SIG-M5 treated with dmso at 0.1 percent for 504 hours (cell line): ENCODE measurements at regions not wholly inside any gene's neighbourhood (a gene's known extent, or its start where the extent isn't known, plus 50 kb on each side); places are given as distances from the start of the nearest gene placed in this dataset.

Source experiments
- DNase-seq: peaks from one replicate; lab custom pipeline; 2025; ENCODE audit not compliant: unreplicated experiment; lab: John Stamatoyannopoulos, UW

DNA sequence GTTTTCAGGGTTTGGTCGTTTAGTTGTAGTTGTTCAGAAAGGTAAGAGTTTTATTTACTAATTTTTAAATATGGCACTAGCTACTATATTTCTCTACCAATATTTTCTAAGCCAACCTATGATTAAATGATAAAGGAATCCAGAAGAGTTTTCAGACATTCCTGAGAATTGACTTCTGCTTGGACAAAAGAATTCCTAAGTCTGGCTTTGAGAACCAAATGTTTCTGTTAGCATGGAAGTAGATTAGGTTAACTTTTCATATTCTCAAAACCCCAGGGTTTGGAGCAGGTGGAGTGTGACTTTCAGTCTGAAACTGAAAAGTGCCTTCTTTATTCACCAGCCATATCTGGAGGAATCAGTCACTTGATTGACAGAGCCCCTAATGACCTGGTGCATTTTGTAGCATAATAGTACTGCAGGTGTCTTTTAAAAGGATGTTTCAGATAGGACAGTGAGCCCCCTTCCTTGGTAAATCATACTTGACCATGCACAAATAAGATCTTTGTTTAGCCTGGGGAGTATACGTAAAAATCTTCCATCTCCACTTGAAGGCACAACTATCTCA lies 457.0 kb upstream of the ZNF462 start:
- DNase-seq = no peak

DNA sequence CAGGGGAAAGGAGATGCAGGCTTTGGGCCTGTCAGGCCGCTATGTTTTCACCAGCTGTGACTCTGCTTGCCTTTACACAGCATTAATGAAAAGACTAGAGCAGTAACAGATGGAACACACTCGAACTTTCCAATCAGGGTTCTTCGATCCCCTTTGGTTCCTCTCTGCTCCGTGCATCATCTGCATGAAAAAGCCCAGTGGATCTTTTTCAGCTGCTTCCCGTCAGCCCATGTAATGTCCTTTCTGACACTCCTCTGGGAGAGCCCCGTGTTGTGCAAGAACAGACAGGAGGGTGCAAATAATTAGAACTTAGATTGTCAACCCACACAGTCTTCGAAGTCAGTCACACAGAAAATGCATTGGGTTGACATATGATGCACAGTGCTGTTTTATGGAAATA lies 448.9 kb upstream of the ZNF462 start:
- DNase-seq = no peak

DNA sequence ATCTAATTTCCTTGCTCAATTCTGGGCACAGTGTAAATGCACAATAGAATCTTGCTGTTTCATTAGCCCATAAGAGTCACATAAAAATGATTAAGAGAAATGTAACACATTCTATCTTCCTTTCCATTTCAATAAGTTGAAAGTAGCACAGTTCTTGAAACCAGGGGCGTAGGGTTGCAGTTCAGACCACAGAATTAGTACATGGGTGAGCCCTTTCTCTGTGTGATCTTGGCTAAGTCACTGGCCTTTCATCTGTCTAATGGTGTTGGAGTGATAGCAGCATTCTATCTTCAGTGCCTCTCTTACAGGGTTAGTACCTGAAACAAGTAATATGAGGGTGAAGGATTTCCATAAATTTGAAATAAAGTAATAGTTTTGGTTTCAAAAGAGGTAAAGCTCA lies 445.3 kb upstream of the ZNF462 start:
- DNase-seq = no peak

DNA sequence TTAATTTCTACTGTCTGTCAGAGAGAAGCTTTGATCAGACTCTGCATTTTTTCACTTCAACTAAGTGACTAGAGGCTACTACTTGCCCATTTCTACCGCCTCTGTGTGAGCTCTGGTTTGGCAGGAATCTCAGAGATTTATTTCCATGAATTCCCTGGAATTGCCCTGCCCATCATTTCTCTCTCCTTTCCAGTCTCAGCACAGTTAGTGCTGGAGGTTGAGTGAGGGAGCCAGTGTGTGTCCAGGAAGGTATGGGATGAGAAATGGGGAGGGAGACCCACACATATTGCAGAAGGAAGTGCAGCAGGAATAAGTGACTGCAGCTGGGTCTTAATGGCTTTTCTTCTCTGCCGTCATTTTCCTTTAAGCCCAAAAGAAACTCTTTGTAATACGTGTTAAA lies 443.1 kb upstream of the ZNF462 start:
- DNase-seq = no peak

DNA sequence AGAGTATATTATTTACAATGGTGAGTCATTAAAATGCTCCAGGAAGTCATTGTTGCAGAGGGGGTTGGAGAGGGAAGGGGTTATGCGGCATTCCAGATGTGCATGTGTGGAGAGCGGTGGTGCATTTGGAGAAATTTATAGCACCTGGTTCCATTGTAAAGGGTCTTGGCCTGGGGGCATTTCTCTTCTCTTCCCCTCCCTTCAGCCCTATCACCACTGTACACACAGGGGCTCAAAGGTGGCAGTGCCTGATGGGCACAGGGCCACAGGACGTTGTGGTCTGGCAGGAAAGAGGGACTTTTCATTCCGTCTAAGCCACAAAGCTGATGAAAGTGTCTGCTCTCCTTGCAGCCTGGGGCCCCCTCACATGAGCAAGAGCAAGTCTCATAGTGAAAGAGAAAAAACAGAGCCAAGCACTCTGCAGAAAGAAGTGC lies 442.4 kb upstream of the ZNF462 start:
- DNase-seq = no peak

DNA sequence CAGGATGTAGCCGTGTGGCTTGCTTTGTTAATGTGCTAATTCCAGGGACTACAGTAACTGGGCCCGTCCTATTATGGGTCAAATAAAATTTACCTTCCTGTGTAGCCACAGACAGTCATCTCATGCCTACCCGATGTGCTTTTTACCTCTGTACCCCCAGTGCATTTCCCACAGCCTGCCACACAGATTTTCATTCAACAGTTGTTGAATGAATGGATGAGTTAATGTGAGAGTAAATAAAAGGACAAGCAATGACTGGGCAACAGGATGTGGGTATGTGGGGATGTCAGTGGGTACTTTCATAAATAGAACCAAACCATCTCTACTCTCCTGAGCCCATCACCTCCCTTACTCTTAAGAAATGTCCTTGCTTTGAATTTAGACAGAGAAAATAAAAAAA lies 441.2 kb upstream of the ZNF462 start:
- DNase-seq = no peak

DNA sequence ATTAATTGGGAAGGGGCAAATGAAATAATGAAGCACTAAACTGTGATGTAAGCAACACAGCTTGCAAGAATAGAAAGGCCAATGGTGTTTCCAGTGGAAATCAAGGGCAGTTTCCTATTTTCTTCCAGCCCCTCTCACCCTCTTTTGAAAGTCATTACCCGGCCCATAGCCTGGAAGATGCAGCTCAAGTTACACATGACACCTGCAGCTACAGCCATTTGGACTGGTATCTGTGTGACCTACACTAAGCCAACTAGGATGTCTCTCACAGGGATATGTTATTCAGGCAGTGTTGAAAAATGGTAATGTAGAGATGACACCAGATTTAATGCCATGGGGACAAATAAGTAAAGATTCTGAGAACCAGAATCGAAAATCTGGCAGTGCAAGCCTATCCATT lies 439.4 kb upstream of the ZNF462 start:
- no peak for DNase-seq

DNA sequence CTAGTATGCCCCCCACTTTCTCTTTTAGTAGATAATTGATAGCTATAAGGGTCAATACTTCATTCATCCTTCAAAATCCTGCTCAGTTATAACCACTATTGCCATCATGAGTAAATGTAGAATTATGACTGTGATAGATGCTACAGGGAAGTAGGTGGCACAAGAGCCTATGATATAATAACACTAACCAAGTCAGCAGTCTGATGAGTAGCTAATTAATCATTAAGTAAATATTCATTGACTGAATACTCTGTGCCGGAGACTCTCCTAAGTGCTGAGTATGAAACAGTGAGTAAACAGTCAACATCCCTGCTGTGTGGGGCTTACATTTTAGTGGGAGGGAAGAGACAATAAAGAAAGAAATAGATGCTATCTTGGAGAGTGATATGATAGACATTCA lies 430.3 kb upstream of the ZNF462 start:
- DNase-seq = no peak

DNA sequence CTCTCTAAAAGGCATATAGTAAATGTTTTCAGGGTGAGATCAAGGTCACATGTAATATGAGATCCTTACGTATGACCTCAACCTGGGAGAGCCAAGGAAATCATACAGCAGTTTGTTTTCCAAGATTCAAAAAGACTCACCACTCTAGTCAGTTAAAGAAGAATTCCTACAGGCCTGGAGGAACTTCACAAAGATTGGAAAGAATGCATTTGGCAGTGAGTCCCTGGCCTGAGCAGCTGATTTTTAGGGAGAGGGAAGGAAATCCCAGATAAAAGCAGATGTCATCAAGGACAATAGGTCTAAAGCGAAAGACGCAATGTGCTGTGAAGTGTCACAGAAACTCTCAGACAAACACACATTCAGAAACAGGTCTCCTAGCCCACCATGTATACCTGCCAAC lies 424.0 kb upstream of the ZNF462 start:
- no peak for DNase-seq

DNA sequence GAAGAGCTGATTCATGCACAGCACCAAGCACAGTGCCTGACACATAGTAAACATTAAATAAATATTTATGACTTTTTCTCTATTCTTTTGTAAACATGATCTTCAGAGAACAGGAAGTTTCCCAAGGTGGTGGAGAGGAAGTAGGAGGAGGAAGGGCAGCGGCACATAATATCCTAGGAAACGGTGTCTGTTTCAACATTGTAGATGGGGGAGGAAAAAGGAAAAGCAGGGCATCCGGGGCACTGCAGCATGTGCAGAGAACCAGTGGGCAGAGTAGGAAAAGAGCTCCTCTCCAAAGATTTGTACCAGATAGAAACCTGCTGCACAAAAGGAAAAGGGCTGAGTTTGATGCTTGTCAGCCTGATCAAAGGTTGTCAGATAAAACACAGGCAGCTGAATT lies 421.7 kb upstream of the ZNF462 start:
- DNase-seq = no peak

DNA sequence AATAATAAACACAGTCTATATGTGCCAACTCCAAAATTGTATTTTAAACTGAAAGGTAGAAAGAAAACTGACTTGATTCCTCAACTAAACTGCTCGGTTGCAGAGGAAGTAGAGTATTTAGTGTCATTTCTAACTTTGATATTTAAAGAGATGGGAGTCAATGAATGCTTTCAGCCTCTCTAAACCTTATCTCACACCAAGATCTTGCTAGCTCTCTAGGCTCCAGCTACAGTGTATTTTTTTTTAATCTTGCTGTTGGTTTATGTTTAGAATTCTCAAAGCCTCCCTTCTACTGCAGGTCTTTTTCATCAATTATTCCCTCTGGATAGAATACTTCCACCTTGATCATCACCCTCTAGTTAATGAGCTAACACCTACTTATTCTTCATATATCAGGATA lies 419.4 kb upstream of the ZNF462 start:
- no peak for DNase-seq

DNA sequence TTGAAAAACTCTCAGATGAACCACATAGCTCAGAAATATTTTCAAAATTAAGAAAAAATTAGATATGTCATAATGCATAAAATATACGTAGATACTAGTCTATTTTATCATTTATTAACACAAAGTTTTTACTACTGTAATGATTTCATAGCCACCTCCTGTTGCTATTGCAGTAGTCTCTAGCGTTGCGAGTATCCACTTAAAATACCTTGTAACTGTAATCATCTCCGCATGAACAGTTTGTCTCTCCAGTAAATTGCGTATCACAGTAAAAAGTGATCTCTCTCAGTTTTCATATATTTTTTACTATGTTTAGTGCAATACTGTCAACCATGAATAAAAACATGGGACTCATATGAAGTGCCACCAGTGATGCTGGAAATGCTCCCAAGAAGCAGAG lies 417.9 kb upstream of the ZNF462 start:
- DNase-seq = no peak

DNA sequence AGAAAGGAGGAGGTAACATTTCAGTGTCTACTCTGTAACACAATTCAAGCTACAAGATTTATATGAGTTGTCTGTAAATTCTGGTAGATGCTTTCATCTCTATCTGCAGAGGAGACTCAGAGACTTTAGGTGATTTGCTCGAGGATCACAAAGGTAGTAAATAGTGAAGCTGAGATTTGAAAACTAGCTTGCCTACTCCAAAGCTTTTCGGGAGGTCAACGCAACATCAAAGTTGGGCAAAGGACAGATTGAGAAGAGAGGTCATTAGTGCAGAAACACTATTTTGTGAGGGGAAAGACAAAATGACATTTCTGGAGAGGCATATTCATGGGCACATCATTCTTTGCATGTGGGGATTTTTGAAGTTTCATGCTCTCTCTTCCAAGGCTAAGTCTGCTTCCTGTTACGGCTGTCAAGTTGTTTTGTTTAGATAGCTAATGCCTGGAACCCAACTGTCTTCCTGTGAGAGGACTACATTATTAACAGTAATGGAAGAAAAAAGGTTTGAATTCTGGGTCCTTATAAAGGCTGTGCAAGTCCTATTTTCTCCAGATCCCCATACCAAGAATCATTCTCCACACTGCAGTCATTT lies 413.5 kb upstream of the ZNF462 start:
- DNase-seq = no peak

DNA sequence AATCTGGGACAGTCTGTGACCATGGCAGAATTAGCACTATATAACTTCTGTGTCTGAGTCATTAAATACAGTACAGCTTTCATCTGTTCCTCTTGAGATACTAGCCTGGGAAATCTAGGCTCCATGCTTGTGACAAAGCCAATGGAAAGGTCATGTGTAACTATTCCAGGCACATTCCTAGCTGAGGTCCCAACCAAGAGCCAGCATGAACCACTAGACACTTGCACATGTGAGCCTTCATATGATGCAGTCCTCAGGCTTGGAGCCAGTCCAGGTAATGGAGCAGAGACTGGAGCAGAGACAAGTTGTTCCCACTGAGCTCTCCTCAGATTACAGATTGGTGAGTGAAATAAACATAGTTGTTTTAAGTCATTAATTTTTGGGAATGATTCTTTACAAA lies 412.4 kb upstream of the ZNF462 start:
- DNase-seq = no peak

DNA sequence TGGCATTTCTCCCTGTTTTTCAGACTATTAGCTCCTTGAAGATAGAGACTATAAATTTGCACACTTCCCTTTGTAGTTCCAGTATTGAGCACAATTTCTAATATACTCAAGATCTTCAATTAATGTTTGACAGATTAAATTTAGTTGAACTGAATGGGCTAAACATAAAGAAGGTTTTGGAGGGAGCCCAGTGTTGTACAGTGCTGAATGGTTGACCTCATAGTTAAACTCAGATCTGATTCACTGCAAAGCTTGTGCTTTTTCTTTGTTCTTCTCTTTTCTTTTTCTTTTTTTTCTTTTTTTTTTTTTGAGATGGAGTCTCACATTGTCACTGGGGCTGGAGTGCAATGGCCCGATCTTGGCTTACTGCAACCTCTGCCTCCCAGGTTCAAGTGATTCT lies 411.7 kb upstream of the ZNF462 start:
- DNase-seq = no peak

DNA sequence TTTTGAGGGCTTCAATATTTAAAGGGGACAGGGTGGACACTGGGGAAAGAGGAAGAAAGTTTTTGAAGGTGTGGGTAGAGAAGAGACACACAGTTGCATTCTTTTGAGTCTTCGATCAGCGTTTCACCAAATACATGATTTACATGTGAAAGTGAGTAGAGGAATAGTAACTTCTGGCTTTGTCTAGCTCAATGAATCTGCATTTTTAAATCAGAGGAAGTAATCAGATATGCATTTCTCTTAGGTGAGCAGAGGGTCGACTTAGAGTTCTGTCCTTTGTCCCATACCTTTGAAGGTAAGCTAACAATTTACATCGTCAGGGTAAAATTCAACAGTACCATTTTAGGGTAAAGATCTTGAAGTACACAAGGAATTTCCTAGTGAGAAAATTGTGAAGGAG lies 406.4 kb upstream of the ZNF462 start:
- DNase-seq = no peak

DNA sequence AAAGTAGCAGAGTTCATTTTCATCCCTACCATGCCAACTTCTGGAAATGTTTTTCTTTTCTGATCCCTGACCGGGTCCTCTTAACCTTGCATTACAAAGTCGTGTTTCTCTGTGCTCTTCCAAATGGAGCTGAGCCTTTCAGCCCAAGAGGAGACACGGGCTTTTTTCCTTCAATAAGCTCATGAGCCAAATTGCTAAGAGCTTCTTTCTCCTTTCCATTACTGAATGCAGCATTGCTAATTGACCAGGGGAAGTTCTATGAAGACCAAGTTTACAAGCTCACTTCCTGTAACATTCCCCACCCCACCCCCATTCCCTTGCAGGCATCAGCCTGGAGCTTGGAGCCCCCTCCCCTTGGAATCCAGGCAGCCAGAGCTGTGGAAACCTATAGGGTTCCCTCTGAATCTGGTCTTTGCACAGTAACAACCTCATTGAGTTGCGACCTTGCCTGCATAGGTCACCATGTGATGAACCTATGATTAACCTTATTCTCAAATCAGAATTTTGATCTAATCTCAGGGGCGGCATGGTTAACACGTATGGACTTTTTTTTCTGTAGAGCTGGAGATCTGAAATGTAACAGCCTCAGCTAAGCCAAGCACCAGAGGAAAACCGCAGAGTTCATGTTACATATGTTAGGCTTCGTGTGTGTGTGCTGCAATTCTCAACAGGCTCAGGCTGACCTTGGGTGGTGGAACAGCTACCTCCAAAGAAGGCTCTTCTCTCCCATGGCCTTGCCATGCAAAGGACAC lies 395.7 kb upstream of the ZNF462 start:
- no peak for DNase-seq

DNA sequence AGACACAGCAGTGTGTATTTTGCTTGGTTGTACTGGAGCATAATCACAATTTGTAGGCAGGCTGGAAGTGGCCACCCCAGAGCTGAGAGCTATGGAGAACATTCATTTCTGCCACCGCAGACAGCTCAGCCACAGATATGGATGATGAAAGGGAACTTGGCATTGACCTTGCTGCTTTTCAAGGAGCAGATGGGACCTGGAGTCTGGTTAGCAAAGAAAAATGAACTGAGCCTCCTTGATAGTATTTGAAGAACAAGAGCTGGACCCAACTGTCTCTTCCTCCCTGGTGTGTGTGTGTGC lies 395.2 kb upstream of the ZNF462 start:
- DNase-seq = no peak

DNA sequence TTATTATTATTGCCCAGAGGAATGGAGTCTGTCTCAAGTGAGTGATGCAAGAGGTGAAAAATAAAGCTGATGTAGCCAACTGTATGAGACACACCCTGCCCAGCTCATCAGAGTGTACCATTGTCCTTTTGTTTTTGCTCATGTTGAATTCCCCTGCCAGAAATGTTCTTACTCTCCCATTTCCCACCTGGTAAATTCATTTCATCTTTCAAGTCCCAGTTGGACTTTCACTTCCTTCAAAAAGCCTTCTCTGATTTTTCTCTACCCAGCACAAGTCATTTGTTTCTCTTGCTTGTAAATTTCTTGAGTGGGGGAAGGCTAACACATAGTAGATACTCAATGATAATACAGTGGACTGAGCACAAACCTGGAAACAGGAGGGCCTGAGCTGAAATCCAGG lies 394.5 kb upstream of the ZNF462 start:
- no peak for DNase-seq

DNA sequence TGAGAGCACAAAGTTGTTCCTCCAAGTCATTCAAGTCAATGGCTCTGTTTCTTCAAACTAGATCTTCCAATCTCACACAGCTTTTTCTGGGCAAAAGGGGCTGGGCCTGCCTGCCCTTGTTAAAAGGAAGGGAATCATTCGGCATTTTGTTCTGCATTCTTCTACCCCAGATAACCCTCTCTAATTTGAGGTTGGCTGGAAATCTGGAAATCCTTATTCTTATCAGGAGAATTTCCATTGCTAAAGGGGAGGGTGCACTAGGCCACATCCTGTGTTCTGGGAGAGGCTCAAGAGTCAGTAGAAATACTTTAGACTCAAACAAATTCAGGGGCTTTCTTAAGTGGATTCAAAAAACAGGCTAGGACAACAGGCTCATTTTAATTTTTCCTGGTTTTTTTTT lies 384.7 kb upstream of the ZNF462 start:
- DNase-seq = no peak

DNA sequence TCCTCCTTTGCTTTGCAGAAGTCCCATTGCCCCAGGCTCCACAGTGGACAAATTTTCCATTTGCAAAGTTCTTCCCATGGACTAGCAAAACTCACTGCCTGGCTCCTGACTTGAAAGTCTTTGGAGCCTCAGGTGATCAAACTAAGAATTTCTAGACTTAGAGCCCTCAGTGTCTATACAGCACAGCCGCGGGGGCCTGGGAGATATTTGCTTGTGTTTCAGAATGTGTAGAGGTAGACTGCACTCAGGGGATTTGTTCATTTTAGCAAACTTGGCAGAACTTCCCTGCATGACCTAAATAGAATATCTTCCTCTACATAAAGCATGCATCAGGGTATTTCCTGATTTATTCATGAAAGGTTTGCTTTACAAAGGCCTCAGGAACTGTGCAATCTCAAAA lies 384.2 kb upstream of the ZNF462 start:
- no peak for DNase-seq

DNA sequence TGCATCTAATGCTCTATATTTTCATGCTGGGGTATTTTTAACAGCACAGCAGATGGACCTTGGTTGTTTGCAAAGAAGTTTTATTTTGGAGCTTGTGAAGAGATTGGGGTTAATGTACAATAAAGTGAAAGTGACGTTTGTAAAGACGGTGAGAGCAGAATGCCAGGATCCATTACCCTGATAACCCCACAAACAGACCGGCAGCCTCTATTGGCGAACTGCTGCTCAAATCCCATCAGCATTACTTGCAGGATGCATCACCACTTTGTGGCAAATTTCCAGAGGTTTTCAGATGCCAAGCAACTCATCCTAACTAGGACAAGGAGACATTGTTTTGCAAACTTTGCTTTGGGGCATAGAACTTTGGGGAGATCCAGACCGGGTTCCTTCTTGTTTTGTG lies 383.3 kb upstream of the ZNF462 start:
- DNase-seq = no peak

DNA sequence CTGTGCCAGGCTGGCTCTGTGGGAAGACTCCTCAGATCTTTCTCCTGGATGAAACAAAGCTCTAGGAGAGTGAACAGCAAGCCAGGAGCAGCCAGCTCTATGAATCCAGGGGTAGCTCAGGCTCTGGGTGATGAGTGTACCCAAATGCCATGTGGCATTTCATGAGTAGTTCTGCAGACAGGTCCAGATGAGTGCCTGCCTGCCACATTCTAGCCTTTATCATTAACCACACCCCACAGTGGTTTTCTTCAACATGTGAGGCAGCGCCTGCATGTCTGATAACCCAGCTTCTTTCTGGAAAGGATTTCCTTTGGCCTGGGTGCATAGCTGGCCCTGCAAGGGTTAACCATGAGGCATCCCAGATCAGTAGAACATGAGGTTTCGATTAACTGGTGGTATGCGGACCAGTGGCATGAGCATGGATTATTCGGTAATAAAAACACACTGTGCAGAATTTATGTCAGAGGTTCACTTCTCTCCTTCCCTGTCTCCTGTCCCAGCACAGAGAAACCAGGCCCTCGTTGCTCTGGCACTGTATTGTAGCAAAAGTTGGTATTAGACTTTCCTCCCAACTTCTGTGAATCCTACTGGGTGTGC lies 381.9 kb upstream of the ZNF462 start:
- no peak for DNase-seq
